Progenitor cell of endocrine pancreas (in vitro differentiated cells): ENCODE measurements at regions not wholly inside any gene's neighbourhood (a gene's known extent, or its start where the extent isn't known, plus 50 kb on each side); places are given as distances from the start of the nearest gene placed in this dataset.

Experiments
- DNase-seq: peaks from one replicate; pipeline ENCODE4 v3.0.0; 2021; ENCODE audit warnings: low spot score; ENCODE audit not compliant: unreplicated experiment
- H3K27ac Mint-ChIP-seq: 2 replicates; pipeline ENCODE4 v1.8.0; 2021; ENCODE audit warnings: mild to moderate bottlenecking, moderate library complexity, mixed read lengths
- H3K27me3 Mint-ChIP-seq: 2 replicates; pipeline ENCODE4 v1.8.0; 2021; ENCODE audit warnings: mixed read lengths
- H3K36me3 Mint-ChIP-seq: 2 replicates; pipeline ENCODE4 v1.8.0; 2022; ENCODE audit warnings: mixed read lengths; ENCODE audit not compliant: insufficient read depth
- H3K4me1 Mint-ChIP-seq: 2 replicates; pipeline ENCODE4 v1.8.0; 2021; ENCODE audit warnings: low read depth, mixed read lengths
- H3K4me3 Mint-ChIP-seq: 2 replicates; pipeline ENCODE4 v1.8.0; 2021; ENCODE audit warnings: low read depth, mild to moderate bottlenecking, moderate library complexity, mixed read lengths
- H3K9me3 Mint-ChIP-seq: 2 replicates; pipeline ENCODE4 v1.8.0; 2021; ENCODE audit warnings: low read depth, mixed read lengths
- CTCF ChIP-seq: fragments of 200-600 bp; sonication (generic); IDR thresholded peaks from one replicate; pipeline ENCODE4 v1.5.0; 2021; ENCODE audit warnings: antibody characterized with exemption, mild to moderate bottlenecking; ENCODE audit not compliant: unreplicated experiment

GRCh38 chr2:237033536-237034060 is 52.1 kb upstream of the COPS8 start:
- Mint-ChIP-seq H3K27me3 (peaks cover 8% of the 10 kb centered on the region), H3K4me3 (no peak overlapping the region), H3K4me1 (no peaks in the 10 kb centered on the region), H3K27ac (no peak overlapping the region), H3K9me3 (no peaks in the 10 kb centered on the region), H3K36me3 (no peaks in the 10 kb centered on the region)
- no peak for TF ChIP-seq CTCF
- no peak for DNase-seq

GRCh38 chr2:237035781-237036475 is 49.8 kb upstream of the COPS8 start:
- Mint-ChIP-seq H3K4me3 (no peak overlapping the region), H3K4me1 (no peaks in the 10 kb centered on the region)

More at GRCh38 chr2:237035781-237036475, 49.8 kb upstream of the COPS8 start:
- Mint-ChIP-seq H3K27me3 (peaks cover 6% of the 10 kb centered on the region), H3K27ac (no peak overlapping the region), H3K36me3 (no peaks in the 10 kb centered on the region), H3K9me3 (no peaks in the 10 kb centered on the region)
- DNase-seq = no peak
- no peak for TF ChIP-seq CTCF
